ENCODE measurements at regions not wholly inside any gene's neighbourhood (a gene's known extent, or its start where the extent isn't known, plus 50 kb on each side); places are given as distances from the start of the nearest gene placed in this dataset.

DNA sequence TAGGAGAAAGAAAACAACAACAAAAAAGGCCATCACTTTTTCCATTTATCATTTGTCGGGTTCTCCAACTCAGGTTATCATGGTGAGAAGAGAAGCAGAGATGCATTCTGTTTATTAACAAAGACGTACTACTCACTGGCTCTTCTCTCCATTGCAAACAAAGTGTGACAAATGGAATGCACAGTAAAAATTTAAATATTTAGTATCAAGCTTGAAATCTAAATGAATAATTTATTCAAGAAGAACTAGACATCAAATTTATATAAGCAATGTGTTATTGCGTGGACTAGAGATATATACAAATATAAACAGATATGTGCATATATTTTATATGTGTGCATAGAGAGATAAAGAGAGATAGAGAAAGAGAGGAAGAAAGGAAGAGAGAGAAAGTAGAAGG lies 236.5 kb downstream of the DSEL start:
- TF ChIP-seq YY1 (IDR thresholded peaks at IDR 0.05; ENCODE audit: extremely low read depth, insufficient replicate concordance, low read depth, low read length) (no peak), RAD21 (IDR thresholded peaks at IDR 0.05; ENCODE audit: low read depth) (no peak)
- TF ChIP-seq, protein P1, sequence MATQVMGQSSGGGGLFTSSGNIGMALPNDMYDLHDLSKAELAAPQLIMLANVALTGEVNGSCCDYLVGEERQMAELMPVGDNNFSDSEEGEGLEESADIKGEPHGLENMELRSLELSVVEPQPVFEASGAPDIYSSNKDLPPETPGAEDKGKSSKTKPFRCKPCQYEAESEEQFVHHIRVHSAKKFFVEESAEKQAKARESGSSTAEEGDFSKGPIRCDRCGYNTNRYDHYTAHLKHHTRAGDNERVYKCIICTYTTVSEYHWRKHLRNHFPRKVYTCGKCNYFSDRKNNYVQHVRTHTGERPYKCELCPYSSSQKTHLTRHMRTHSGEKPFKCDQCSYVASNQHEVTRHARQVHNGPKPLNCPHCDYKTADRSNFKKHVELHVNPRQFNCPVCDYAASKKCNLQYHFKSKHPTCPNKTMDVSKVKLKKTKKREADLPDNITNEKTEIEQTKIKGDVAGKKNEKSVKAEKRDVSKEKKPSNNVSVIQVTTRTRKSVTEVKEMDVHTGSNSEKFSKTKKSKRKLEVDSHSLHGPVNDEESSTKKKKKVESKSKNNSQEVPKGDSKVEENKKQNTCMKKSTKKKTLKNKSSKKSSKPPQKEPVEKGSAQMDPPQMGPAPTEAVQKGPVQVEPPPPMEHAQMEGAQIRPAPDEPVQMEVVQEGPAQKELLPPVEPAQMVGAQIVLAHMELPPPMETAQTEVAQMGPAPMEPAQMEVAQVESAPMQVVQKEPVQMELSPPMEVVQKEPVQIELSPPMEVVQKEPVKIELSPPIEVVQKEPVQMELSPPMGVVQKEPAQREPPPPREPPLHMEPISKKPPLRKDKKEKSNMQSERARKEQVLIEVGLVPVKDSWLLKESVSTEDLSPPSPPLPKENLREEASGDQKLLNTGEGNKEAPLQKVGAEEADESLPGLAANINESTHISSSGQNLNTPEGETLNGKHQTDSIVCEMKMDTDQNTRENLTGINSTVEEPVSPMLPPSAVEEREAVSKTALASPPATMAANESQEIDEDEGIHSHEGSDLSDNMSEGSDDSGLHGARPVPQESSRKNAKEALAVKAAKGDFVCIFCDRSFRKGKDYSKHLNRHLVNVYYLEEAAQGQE (IDR thresholded peaks at IDR 0.05; ENCODE audit: low read depth) = no peak
- TF ChIP-seq, protein P2, sequence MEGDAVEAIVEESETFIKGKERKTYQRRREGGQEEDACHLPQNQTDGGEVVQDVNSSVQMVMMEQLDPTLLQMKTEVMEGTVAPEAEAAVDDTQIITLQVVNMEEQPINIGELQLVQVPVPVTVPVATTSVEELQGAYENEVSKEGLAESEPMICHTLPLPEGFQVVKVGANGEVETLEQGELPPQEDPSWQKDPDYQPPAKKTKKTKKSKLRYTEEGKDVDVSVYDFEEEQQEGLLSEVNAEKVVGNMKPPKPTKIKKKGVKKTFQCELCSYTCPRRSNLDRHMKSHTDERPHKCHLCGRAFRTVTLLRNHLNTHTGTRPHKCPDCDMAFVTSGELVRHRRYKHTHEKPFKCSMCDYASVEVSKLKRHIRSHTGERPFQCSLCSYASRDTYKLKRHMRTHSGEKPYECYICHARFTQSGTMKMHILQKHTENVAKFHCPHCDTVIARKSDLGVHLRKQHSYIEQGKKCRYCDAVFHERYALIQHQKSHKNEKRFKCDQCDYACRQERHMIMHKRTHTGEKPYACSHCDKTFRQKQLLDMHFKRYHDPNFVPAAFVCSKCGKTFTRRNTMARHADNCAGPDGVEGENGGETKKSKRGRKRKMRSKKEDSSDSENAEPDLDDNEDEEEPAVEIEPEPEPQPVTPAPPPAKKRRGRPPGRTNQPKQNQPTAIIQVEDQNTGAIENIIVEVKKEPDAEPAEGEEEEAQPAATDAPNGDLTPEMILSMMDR (IDR thresholded peaks at IDR 0.05 in 2 of 3, conservative IDR thresholded peaks at IDR 0.05 in 1 of 3; ENCODE audit: borderline replicate concordance in 1 of 3, insufficient read depth in 1 of 3, low read depth in 2 of 3, low read length in 2 of 3) = no peak

Measured in HCT116 (cell line).